B cell (primary cell): ENCODE measurements at regions not wholly inside any gene's neighbourhood (a gene's known extent, or its start where the extent isn't known, plus 50 kb on each side); places are given as distances from the start of the nearest gene placed in this dataset.

Source experiments
- ATAC-seq: fragments of 200-7000 bp; cut with Tn5 transposase; one replicate; pipeline ENCODE4 v1.10.0; 2021; ENCODE audit warnings: low read depth, mild to moderate bottlenecking, moderate number of reproducible peaks, moderate library complexity
- CTCF ChIA-PET: fragments of 350-600 bp; sonication (Branson Sonifier 250); formaldehyde crosslinking; loops from one replicate; lab custom pipeline; 2021; ENCODE audit warnings: antibody characterized with exemption, inconsistent platforms; lab: Charles Lee
- POLR2A ChIA-PET: fragments of 350-600 bp; sonication (Branson Sonifier 250); formaldehyde crosslinking; loops from one replicate; lab custom pipeline; 2021; ENCODE audit warnings: antibody characterized with exemption; lab: Charles Lee
- DNase-seq: peaks from one replicate; pipeline ENCODE4 v3.0.0; 2013
- H2AFZ ChIP-seq: 2 replicates; pipeline ENCODE4 v1.6.1; 2012; ENCODE audit warnings: mild to moderate bottlenecking, low read depth, low read length; ENCODE audit not compliant: insufficient read depth, poor library complexity, severe bottlenecking
- H3K27ac ChIP-seq, 2 donors: 1 replicate in 1 of 2; 2 replicates in 1 of 2; pipeline ENCODE4 v1.5.1; 2012 to 2013; ENCODE audit warnings: low read length in 2 of 2, mild to moderate bottlenecking in 2 of 2, moderate library complexity in 1 of 2
- H3K27me3 ChIP-seq, 4 experiments: fragments of 200-600 bp in 1 of 4; sonication (generic) in 1 of 4; replicated peaks in 1 of 4; 1 replicate in 2 of 4; 2 replicates in 2 of 4; pipeline versions ENCODE4 v1.6.1 to v1.7.0; 2013 to 2016; ENCODE audit warnings: low read length in 3 of 4, mild to moderate bottlenecking in 2 of 4, mixed read lengths in 1 of 4, moderate library complexity in 1 of 4; ENCODE audit not compliant: insufficient read depth in 4 of 4, control insufficient read depth in 3 of 4; ENCODE audit errors: control extremely low read depth in 1 of 4
- H3K36me3 ChIP-seq, 2 experiments: replicated peaks in 1 of 2; 1 replicate in 1 of 2; 2 replicates in 1 of 2; pipeline versions ENCODE4 v1.6.1 to v1.7.1; 2013; ENCODE audit warnings: low read length in 1 of 2; ENCODE audit not compliant: insufficient read depth in 2 of 2, control insufficient read depth in 1 of 2; ENCODE audit errors: control extremely low read depth in 1 of 2, extremely low read depth in 1 of 2
- H3K4me1 ChIP-seq, 2 donors: fragments of 200-600 bp in 1 of 2; sonication (generic) in 1 of 2; 1 replicate in 1 of 2; 2 replicates in 1 of 2; pipeline versions ENCODE4 v1.5.1 to v1.6.1; 2013 to 2017; ENCODE audit warnings: low read length in 2 of 2; ENCODE audit not compliant: control insufficient read depth in 2 of 2, insufficient read depth in 2 of 2
- H3K4me2 ChIP-seq: replicated peaks from 2 replicates; pipeline ENCODE3; 2012; ENCODE audit warnings: mild to moderate bottlenecking, low read depth, low read length; ENCODE audit not compliant: poor library complexity, severe bottlenecking
- H3K4me3 ChIP-seq, 5 experiments: fragments of 200-600 bp in 1 of 5; sonication (generic) in 1 of 5; 1 replicate in 3 of 5; 2 replicates in 2 of 5; pipeline versions ENCODE4 v1.5.1 to v1.7.0; 2011 to 2016; ENCODE audit warnings: low read length in 4 of 5, mild to moderate bottlenecking in 4 of 5, low read depth in 2 of 5, control low read depth in 1 of 5, moderate library complexity in 1 of 5; ENCODE audit not compliant: insufficient read depth in 1 of 5; ENCODE audit errors: control extremely low read depth in 1 of 5, extremely low read depth in 1 of 5
- H3K79me2 ChIP-seq: fragments of 200-600 bp; sonication (generic); one replicate; pipeline ENCODE4 v1.6.0; 2016; ENCODE audit warnings: low read length; ENCODE audit not compliant: control insufficient read depth, insufficient read depth
- H3K9ac ChIP-seq: fragments of 200-600 bp; sonication (generic); 2 replicates; pipeline ENCODE4 v1.6.1; 2017; ENCODE audit warnings: mild to moderate bottlenecking, low read length, moderate library complexity
- H3K9me3 ChIP-seq, 3 donors: one replicate each; pipeline versions ENCODE4 v1.6.1 to v1.7.1; 2013; ENCODE audit warnings: low read length in 2 of 3; ENCODE audit not compliant: control insufficient read depth in 2 of 3, insufficient read depth in 1 of 3; ENCODE audit errors: control extremely low read depth in 1 of 3
- H4K20me1 ChIP-seq: 2 replicates; pipeline ENCODE4 v1.6.0; 2012; ENCODE audit warnings: mild to moderate bottlenecking, low read length; ENCODE audit not compliant: insufficient read depth, control insufficient read depth, poor library complexity, severe bottlenecking
- H3K27ac Mint-ChIP-seq: one replicate; pipeline ENCODE4 v1.8.0; 2021; ENCODE audit warnings: mixed read lengths
- H3K27me3 Mint-ChIP-seq: one replicate; pipeline ENCODE4 v1.8.0; 2021; ENCODE audit warnings: mixed read lengths
- H3K4me1 Mint-ChIP-seq: one replicate; pipeline ENCODE4 v1.8.0; 2021; ENCODE audit warnings: mixed read lengths
- H3K4me3 Mint-ChIP-seq: one replicate; pipeline ENCODE4 v1.8.0; 2021; ENCODE audit warnings: mixed read lengths
- H3K9me3 Mint-ChIP-seq: one replicate; pipeline ENCODE4 v1.8.0; 2022; ENCODE audit warnings: mixed read lengths; ENCODE audit not compliant: insufficient read depth
- EZH2 ChIP-seq: IDR thresholded peaks from 2 replicates; pipeline ENCODE4 v1.6.1; 2012; ENCODE audit warnings: borderline replicate concordance, low read depth, mild to moderate bottlenecking, moderate library complexity, low read length; ENCODE audit not compliant: insufficient read depth, poor library complexity, severe bottlenecking
- WGBS: methylation state at CpG from one replicate; pipeline ENCODE4 v1.1.5; 2013; ENCODE audit warnings: missing lambda C conversion rate; ENCODE audit not compliant: insufficient coverage; 5-methylcytosine and 5-hydroxymethylcytosine counted together
- intact Hi-C: fragments of 100-400 bp; cut with micrococcal nuclease; formaldehyde crosslinking; loops from one replicate; pipeline ENCODE4 v1.10.0; 2022
- TF ChIP-seq, protein P1 (sequence below): fragments of 200-600 bp; IDR thresholded peaks from one replicate; pipeline ENCODE4 v1.8.0; 2022; ENCODE audit warnings: antibody characterized with exemption, mild to moderate bottlenecking

DNA sequence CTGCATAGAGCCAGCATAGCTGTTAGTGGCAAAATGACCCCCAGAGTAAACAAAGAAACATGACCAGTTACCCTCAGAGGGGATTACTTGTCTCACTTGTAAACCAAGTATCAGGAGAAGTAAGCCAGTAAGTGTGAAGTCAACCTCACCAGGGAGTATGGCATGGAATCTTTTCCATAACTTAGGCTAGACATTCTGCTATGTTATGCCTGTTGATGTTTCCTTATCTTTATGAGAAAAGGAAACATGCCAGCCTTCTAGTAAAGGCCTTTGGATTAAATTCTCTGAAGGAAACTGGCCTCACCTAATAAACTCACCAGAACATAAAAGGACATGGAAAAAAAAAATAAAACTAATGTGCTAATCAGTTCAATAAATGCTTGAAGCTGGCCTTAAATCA, 87.7 kb downstream of the SEM1 start:
- H3K4me3 ChIP-seq, result no peak overlapping the region
- Mint-ChIP-seq H3K27ac (no peak overlapping the region), H3K9me3 (peaks cover 5% of the 10 kb centered on the region), H3K4me3 (no peak overlapping the region), H3K27me3 (no peaks in the 10 kb centered on the region), H3K4me1 (no peaks in the 10 kb centered on the region)
- ATAC-seq (no peak), DNase-seq (no peak)
- H3K36me3 ChIP-seq, result no peaks in the 10 kb centered on the region
- no peaks in the 10 kb centered on the region for H3K79me2 ChIP-seq
- H3K4me2 ChIP-seq, result no peak overlapping the region
- H3K27me3 ChIP-seq, result no peaks in the 10 kb centered on the region
- no peak overlapping the region for H3K9ac ChIP-seq
- H2AFZ ChIP-seq, result no peak overlapping the region
- CTCF ChIA-PET, result no interaction called here
- no peak overlapping the region for H3K27ac ChIP-seq
- intact Hi-C loops, result no loop called here
- H3K4me1 ChIP-seq, result no peaks in the 10 kb centered on the region
- TF ChIP-seq, protein P1, sequence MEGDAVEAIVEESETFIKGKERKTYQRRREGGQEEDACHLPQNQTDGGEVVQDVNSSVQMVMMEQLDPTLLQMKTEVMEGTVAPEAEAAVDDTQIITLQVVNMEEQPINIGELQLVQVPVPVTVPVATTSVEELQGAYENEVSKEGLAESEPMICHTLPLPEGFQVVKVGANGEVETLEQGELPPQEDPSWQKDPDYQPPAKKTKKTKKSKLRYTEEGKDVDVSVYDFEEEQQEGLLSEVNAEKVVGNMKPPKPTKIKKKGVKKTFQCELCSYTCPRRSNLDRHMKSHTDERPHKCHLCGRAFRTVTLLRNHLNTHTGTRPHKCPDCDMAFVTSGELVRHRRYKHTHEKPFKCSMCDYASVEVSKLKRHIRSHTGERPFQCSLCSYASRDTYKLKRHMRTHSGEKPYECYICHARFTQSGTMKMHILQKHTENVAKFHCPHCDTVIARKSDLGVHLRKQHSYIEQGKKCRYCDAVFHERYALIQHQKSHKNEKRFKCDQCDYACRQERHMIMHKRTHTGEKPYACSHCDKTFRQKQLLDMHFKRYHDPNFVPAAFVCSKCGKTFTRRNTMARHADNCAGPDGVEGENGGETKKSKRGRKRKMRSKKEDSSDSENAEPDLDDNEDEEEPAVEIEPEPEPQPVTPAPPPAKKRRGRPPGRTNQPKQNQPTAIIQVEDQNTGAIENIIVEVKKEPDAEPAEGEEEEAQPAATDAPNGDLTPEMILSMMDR, result no peak
- TF ChIP-seq EZH2, result no peak
- no peaks in the 10 kb centered on the region for H4K20me1 ChIP-seq
- peaks cover 0 to 14% (median 0%) of the 10 kb centered on the region in 3 donors for H3K9me3 ChIP-seq
- POLR2A ChIA-PET, result no interaction called here

GRCh38 chr7:96614154-96614867, 95.3 kb downstream of the SEM1 start:
- H3K27me3 Mint-ChIP-seq, result peaks cover 4% of the 10 kb centered on the region
- Histone ChIP-seq H3K9ac (no peak overlapping the region), H3K79me2 (no peaks in the 10 kb centered on the region), H3K27me3 (no peaks in the 10 kb centered on the region), H3K27ac (no peak overlapping the region), H3K4me3 (no peak overlapping the region), H3K36me3 (no peaks in the 10 kb centered on the region), H3K9me3 (peaks cover 0 to 1% (median 0%) of the 10 kb centered on the region in 3 donors), H3K4me2 (no peak overlapping the region), H4K20me1 (no peaks in the 10 kb centered on the region), H2AFZ (no peak overlapping the region), H3K4me1 (no peaks in the 10 kb centered on the region)
- TF ChIP-seq, protein P1, result no peak
- no peak for TF ChIP-seq EZH2
- H3K27ac Mint-ChIP-seq, result no peak overlapping the region
- CTCF ChIA-PET, result no interaction called here
- no peaks in the 10 kb centered on the region for H3K4me1 Mint-ChIP-seq
- DNase-seq (no peak), ATAC-seq (no peak)
- POLR2A ChIA-PET, result no interaction called here
- intact Hi-C loops, result no loop called here
- H3K4me3 Mint-ChIP-seq, result no peak overlapping the region
- peaks cover 4% of the 10 kb centered on the region for H3K9me3 Mint-ChIP-seq
- 72% methylated on average over 2 of the region's 5 CpGs for WGBS
